Suppressor macrophage (primary cell): ENCODE measurements at regions not wholly inside any gene's neighbourhood (a gene's known extent, or its start where the extent isn't known, plus 50 kb on each side); places are given as distances from the start of the nearest gene placed in this dataset.
"Not testable (repeated sequence)": the region's sequence is repeated elsewhere in the genome, so short reads cannot be mapped to it uniquely, and the experiment has no call there.

Experiments used
- DNase-seq, 4 experiments: peaks; one replicate each; pipeline ENCODE4 v3.0.0-alpha.2; 2020 to 2022

DNA sequence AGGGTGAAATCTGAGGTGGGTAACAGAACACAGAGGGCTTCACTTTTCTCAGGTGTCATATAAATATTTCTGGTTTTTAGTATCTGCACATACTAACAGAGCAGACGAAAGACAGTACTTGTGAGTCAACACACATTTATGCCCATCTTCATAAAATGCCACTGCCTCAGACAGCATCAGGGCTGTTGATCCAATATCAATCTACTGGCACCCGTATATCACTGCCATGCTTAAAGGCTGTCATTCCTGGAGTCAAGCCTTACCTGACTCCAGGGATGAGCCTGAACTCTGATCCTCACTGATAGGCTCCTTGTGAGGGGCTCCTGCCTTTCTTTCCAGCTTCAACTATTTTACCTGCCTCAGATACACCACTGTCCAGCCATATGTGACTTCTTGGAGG, 595.7 kb downstream of the TFAP2B start:
- no peak for DNase-seq

- no peak for DNase-seq
Measured at GRCh38 chr6:51415501-51415900, 596.8 kb downstream of the TFAP2B start.

DNA sequence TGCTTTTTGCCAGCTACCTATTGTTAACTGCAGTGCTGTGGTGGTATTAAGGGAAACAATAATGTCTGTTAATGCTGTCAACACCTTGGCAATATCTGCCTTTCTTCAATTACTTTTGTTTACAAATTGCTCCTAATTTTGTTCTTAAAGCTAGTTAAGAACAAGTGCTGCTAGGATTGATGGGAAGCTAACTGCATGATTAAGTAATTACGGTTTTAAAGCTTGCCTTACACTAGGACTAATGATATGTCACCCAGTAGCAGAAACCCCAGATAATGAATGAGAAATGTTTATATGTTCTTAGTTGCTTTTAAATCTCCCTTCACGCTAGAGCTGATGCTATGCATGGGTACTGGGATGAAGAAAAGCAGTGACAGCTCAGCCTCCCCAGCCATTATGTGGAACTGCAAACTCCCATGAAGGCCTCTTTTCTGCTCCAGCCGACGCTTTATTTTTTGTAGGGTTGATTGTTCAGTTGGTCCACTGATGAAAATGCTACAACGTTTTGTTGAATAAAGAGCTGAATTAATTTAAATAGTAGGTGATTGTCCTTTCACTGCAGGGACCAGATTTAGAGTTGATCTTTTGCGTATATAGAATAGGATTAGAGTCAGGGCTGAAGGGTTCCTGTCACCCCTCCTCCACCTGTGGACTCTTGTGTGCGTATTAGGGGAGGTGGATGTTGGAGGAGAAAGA, 610.5 kb downstream of the TFAP2B start:
- no peak for DNase-seq

DNA sequence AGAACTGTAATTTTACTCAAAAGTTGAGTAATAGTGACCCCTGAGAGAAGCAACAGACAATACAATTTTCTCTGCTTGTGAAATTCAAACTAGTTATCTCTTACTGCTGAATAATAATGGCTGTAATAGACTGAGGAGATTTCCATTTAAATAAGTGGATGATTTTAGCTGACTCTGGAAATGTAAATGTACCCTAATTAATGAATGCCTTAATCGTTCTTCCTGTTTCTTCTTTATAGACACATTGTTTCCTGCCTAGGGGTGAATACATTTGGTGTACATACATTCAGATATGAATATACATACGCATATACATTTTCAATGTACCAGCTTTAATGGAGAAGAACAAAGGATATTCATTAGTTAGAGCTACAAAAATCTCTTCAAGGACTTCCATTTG, 611.9 kb downstream of the TFAP2B start:
- DNase-seq = no peak

GRCh38 chr6:51432481-51432880, 613.8 kb downstream of the TFAP2B start:
- peak in 2 of 4 experiments; percentile 17 to 19 for DNase-seq

DNA sequence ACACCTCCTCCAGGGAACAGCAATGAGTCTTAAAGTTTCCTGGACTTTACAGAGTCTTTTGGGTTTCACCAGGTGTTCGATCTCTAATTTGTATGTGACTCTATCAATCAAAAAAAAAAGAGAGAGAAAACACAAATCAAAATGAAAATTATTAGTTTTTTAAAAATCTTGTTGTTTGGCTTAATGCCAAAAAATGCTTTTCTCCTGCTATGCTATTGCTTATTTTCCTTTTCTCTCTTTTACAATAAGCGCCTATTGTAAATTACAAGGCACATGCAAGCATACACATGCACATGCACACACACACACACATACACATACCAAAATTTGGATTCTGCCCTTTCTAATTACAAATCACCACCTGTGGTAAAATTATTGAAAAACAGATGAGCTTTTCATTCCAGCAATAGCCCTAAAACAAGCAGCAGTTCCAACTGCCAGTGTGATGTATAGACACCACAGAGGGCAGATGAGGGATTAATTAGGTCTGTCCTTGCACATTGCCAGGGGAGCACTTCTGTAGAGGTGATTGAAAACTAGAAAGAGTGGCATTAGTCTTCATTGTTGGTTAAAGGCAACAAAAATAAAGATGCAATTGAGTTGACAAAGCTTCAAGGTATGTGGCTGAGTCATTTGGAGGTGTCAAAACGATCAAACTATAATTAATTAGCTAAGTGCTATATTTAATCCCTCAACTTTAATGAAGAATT, 631.7 kb downstream of the TFAP2B start:
- DNase-seq = no peak

DNA sequence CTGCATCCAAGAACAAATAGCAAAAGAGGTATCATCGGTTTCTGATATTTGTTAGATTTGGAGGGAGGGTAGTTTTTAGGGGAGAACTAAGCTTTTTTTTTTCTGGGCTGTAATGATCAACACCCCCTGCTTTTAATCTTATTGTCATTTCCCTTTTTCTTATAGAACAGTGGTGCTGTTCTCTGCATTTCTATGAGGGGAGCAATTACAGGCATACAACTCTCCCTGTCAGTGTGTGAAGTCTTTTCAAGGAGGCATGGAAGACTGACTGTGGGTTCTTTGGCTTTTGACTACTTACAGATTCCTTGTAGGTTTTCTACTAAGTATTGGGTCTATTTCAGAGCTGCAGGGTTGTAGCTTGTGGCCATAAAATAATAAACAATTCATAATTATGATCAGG, 632.3 kb downstream of the TFAP2B start:
- no peak for DNase-seq

- no peak for DNase-seq
Measured at GRCh38 chr6:51456282-51456681, 631.1 kb downstream of the PKHD1 start.

DNA sequence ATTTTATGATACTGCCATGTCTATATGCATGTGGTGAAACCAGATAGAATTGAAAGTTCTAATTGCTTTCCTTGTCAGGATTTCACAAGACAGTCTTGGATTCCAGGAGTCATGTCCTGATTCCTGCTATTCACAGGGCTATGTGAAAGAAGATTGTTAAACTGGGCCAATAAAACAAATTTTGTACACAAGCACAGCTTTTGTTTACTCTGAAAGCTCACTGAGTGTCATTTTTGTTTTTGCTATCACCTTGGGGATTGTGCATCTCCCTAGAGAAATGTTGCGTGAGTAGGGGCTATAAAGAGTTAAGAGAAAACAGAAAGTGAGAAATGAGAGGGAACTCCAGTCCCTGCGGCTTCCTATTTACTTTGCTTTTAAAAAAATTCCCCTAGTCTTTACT, 627.5 kb downstream of the PKHD1 start:
- DNase-seq = no peak

- no peak for DNase-seq
Measured at GRCh38 chr6:51462896-51463295, 624.5 kb downstream of the PKHD1 start.

DNA sequence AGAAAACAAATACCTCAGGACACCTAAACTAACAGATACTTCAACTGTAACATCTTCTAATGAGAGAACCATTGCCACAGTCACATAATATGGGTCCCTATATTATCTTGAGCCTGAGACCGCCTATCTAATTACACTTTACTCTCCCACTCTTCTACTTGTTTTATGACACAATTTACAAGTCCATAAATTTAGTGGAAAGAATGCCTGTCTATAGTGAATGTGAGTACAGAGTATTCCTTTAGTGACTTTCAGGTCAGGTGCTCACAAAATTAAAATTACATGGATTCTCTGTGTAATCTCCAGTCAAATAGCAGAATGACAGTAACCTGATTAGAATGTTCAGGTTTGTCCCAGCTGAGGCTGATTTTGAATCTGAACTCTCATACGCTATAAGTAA, 624.1 kb downstream of the PKHD1 start:
- no peak for DNase-seq

GRCh38 chr6:51464956-51465355, 622.5 kb downstream of the PKHD1 start:
- DNase-seq = no peak

DNA sequence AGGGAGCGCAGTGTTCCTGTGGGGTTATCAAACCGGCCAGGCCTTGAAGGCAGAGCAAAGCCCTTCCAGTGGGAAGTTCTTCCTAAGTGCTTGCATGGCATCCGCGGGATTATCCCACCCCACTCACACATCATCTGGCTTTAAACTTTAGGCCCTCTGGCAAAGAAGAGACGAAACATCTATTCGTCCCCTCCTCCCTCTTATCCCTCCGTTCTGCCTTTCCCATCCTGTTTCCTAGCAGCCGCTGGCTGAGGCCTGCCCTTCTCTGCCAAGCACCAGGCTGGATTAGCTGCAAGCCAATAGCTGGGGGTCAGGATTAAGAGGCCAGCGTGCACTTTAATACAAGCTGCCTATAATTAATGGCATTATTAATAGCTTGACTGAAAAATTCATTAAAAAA, 621.0 kb downstream of the PKHD1 start:
- DNase-seq = no peak

- DNase-seq = no peak
Measured at GRCh38 chr6:51467231-51467952, 620.0 kb downstream of the PKHD1 start.

DNA sequence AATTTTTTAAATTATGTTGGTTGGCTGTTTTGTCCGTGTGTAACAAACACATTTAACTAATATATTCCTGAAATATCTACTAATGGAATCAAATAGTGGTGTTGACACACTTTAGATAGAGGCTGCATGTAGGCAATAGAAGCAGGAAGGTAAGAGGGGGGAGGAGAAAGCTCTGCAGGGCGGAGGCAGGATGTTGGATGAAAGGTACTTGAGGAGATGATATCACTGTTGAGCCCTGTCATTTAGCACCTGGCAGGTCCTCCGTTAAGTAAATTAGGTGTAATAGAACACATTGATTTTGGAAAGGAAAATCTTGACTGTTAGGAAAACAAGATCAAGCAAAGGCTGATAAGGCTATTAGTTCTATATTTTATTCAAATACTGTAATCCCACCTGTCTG, 618.7 kb downstream of the PKHD1 start:
- no peak for DNase-seq

- DNase-seq = no peak
Measured at GRCh38 chr6:51472745-51473487, 614.5 kb downstream of the PKHD1 start.

GRCh38 chr6:51474022-51474975, 613.1 kb downstream of the PKHD1 start:
- DNase-seq = no peak

- DNase-seq = no peak
Measured at GRCh38 chr6:51477711-51478311, 609.6 kb downstream of the PKHD1 start.

DNA sequence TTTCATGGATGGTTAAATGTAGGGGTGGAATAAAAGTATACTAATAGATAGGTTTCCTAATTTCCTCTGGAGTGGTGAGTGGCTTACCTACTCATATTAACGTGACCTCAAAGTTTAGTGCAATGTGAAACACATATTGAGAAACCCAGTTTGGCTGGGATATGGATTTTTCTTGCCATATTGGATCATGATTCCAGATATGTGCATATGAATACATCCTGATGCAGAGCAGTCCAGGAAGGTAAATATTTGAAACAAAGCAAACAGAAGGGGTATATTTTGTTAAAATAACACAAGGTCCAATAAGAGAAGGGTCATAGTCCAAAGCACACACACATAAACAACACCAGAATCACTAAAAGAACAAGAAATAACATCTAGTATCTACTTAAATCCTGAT, 608.1 kb downstream of the PKHD1 start:
- no peak for DNase-seq

DNA sequence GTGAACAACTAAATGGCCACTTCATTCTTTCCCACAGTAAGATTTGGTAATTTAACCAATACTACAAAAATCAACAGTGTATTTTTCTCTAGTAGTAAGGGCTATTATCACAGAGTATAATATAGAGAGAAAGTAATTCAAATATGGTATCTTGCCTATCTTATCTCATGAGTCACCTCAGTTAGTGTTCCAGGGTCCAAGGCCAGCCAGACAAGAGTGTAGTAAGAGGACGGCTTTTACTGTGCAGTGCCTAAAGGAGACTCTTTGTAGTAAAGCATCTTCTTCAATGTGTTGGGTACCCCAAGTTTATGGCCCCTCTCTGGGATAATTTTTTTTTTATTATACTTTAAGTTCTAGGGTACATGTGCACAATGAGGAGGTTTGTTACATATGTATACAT, 607.4 kb downstream of the PKHD1 start:
- DNase-seq = no peak

DNA sequence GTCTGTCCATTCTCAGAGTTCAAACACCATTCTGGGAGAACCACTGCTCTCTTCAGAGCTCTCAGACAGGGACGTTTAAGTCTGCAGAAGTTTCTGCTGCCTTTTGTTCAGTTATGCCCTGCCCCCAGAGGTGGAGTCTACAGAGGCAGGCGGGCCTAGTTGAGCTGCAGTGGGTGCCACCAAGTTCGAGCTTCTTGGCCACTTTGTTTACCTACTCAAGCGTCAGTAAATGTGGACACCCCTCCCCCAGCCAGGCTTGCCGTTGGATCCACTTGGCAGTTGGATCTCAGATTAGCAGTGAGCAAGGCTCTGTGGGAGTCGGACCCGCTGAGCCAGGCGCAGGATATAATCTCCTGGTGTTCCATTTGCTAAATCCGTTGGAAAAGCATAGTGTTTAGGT, 601.5 kb downstream of the PKHD1 start:
- DNase-seq = not testable (repeated sequence)
